GM12874 (cell line): ENCODE measurements at regions not wholly inside any gene's neighbourhood (a gene's known extent, or its start where the extent isn't known, plus 50 kb on each side); places are given as distances from the start of the nearest gene placed in this dataset.

Source experiments
- TF ChIP-seq, protein P1 (sequence below): IDR thresholded peaks from 2 replicates; pipeline ENCODE4 v1.5.1; 2011; ENCODE audit warnings: low read depth, mild to moderate bottlenecking, control low read depth, low read length, moderate library complexity; ENCODE audit not compliant: insufficient read depth

DNA sequence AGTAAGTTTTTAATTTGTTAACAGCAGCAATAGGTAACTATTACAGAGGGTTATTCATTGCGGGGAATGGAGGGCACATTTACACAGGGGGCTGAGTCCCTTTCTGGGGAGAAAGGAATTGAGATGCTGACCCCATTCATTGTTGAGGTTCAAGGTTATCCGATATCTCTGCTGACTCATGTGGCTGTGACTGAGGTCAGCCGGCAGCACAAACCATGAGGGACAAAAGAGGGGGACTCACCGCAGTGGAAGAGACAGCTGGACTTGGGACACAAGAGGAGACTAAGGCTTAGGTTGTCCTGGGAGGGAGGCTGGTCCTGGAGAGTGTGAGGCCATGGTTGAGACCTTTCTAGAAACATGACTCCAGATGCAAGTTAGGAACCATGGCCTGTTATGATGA, 119.1 kb upstream of the XYLT1 start:
- TF ChIP-seq, protein P1, sequence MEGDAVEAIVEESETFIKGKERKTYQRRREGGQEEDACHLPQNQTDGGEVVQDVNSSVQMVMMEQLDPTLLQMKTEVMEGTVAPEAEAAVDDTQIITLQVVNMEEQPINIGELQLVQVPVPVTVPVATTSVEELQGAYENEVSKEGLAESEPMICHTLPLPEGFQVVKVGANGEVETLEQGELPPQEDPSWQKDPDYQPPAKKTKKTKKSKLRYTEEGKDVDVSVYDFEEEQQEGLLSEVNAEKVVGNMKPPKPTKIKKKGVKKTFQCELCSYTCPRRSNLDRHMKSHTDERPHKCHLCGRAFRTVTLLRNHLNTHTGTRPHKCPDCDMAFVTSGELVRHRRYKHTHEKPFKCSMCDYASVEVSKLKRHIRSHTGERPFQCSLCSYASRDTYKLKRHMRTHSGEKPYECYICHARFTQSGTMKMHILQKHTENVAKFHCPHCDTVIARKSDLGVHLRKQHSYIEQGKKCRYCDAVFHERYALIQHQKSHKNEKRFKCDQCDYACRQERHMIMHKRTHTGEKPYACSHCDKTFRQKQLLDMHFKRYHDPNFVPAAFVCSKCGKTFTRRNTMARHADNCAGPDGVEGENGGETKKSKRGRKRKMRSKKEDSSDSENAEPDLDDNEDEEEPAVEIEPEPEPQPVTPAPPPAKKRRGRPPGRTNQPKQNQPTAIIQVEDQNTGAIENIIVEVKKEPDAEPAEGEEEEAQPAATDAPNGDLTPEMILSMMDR: no peak

DNA sequence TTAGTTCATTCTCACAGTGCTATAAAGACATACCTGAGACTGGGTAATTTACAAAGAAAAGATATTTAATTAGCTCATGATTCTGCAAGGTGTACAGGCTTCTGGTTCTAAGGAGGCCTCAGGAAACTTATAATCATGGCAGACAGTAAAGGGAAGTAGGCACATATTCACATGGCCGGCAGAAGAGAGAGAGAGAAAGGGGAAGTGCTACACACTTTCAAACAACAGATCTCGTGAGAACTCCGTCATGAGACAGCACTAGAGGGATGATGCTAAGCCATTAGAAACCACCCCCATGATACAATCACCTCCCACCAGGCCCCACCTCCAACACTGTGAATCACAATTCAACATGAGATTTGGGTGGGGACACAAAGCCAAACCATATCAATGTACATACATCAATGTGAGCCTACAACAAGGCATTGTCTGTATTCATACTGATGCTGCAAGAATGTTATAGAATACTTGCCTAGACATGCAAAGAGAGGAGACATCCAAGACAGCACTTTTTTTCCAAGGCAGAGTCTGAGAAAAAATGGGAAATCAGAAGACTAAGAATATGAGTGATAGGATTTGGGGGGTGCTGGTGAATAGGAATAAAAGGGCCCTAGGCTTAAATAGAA, 114.8 kb upstream of the XYLT1 start:
- TF ChIP-seq, protein P1: no peak

DNA sequence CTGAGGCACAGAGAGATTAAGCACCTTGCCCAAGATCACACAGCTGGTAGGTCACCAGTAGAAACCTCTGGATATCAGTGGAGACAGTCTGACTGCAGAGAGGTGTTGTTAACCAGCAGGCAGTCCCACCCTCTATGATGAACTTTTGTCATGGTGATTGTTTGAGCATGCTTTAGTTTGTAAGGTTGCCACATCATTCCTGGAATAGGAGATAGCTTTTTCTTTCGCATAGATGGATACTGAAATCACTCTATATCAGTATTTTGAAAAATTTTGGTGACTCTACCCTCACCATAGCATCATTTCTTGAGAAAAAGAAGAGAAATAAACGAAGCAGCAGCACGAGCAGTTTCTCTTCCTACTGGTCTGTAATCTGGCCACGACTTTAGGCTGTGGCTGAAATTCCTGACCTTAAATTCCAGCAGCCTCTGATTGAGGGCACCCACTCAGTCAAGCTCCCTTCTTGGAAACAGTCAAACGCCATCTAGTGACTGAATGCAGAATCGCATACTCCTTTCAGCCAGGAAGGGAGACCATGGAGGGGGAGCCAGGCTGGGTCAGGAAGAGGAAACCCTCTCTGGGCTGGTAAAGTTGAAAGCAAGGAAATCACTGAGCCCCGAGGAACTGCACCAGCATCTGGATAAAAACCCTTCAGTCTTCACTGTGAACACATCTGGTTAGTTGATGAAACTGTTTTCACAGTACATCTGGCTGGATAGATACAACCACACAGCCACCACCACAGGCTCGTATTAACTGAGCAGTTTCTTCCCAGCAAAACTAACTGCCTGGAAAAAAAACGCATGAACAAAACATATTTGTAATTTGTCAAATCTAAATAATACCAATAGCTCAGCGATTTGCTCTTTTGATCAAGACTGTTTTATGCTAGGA, 108.5 kb upstream of the XYLT1 start:
- TF ChIP-seq, protein P1: peak; percentile 82

DNA sequence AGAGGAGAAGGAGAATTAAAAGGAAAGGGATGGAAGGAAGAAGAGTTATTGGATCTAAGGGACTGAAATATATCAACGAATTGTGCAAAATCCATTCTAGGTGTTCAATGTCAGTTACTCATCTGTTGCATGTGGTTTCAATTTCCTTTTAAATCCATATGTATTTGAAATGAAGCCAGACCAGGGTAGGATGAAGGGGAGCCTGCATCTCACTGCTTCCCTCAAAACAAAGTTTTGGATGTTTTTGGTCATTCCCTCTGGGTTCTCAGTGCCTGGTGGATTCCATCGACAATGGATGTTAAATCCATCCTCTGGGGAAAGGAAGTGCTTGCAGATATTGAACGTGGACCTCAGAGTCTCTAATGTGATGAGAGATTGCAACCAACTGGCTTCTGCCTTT, 103.5 kb upstream of the XYLT1 start:
- TF ChIP-seq, protein P1: no peak

DNA sequence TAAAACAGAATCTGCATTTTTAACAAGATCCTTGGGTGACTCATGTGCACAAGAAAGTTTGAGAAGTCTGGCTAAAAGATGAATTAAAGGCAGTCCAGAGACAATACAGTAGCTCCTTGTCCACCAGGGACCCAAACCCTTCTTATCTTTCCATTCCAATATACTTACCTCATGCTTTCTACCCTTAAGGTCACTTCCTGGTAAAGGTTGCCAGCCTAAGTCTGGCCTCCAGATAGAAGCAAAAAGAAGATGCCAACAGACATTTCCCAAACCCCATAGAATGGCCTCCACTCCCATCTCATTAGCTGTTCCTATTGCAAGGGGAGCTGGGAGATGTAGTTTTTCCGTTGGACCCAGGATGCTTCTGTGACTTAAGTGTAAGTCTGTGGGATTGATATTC, 101.4 kb upstream of the XYLT1 start:
- TF ChIP-seq, protein P1: no peak

DNA sequence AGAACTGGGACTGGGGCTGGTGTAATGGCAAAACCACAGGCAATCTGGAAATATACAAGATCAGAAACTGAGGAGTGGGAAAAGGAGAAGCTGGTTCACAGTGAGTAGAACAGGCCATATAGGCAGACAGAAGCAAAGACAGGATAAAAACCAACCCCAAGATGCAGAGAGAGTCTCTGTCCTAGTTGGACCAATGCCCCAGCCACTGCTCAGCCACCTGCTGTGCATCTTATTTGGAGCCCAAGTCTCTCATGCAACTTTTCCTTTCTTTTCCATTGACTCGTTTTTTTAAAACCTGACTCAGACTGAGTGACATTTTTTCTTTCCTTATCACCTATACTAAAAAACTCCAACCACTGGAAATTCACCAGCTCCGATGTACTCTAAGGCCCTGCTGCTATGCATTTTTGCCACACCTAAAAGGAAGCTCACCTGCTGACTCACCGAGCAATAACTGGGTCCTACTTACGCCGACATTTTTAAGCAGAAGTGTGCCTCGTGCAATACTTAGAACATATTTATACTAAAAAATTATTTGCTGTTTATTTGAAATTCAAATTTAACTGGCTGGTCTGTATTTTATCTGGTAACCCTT, 100.8 kb upstream of the XYLT1 start:
- TF ChIP-seq, protein P1: no peak

DNA sequence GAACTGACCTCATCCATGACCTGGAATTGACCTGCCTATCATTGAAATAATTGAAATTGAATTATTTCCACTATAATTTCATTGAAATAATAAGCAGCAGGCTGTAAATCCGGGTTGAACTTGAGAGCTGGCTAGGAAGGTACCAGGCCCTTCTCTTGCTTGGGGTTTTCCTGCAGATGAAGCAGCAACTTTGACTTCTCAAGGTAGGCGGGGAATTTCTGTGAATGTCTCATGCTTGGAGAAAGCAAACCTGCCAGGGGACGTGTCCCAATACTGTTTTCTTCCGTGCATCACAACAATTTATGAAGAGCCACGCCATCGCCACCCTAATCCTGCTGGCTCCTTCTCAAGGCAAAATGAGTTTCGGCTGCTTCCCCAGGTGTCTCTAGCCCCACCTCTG, 97.5 kb upstream of the XYLT1 start:
- TF ChIP-seq, protein P1: no peak
